DMS153 treated with DMSO at 0.1 percent for 48 hours (cell line): ENCODE measurements at regions not wholly inside any gene's neighbourhood (a gene's known extent, or its start where the extent isn't known, plus 50 kb on each side); places are given as distances from the start of the nearest gene placed in this dataset.
"Not testable (repeated sequence)": the region's sequence is repeated elsewhere in the genome, so short reads cannot be mapped to it uniquely, and the experiment has no call there.

Source experiments
- DNase-seq: peaks from one replicate; lab custom pipeline; 2025; ENCODE audit not compliant: unreplicated experiment; lab: John Stamatoyannopoulos, UW

- DNase-seq: no peak
Measured at GRCh38 chr5:173430394-173430793, 102.2 kb upstream of the STC2 start.

- DNase-seq: no peak
Measured at GRCh38 chr5:173429489-173430150, 101.4 kb upstream of the STC2 start.

- DNase-seq: no peak
Measured at GRCh38 chr5:173423452-173424117, 95.4 kb upstream of the STC2 start.

DNA sequence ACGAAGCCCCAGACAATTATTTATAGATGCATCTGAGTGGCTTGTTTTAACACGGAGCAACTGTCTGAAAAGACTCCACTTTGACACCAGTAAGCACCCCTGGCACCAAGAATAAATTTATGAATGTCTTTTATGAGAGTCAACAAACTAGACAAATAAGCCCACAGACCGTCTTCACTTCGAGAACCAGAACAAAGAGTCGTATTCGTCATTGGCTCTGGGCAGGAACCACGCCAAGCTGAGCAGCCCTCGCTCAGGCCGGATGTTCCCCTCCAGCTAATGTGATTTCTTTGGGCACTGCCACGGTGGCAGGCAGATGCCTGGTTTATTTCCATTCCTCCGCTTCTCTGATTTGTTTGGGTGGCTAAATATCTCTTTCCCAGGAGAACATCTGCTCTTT is 91.9 kb upstream of the STC2 start:
- peak; percentile 6 for DNase-seq

DNA sequence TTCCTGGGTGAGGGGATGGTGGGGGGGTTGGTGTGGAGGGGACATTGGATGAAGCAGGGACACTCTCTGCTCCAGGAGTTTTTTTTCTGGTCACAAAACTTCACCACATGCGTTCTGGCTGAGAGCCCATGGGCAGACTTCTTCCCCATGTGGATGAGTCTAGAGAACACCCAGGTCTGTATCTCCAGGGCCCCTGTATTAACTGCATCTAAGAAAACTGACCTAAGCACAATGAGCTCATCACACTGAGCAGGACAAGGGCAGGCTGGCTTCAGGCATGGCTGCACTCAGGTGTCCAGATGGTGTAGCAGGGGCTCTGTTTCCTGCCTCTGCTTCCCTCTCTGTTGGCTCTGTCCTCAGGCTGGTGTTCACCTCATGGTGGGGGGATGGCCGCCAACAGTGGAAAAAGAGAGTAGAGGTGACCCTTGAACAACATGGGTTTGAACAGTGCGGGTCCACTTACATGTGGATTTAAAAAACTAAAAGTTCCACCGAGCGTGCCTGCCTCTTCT is 85.3 kb upstream of the STC2 start:
- no peak for DNase-seq

DNA sequence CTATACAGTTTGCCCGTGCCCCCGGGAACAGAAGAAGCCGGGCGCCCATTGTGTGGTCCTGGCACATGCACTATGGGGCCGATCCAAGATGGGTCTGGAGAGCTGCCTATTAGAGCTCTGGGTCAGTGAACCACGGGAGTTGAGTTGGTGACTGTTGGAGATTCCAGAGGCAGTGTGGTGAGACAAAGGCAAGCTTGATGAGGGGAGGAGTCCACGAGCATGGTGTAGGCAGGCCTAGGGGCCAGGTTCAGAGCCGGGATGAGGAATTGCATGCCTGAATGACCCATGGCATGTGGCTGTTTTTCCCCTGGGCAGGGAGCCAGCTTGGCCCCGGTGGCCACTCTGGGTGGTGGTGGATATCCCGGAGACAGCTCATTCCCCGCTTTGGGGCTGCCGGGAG is 84.4 kb upstream of the STC2 start:
- DNase-seq: no peak

- DNase-seq: no peak
Measured at GRCh38 chr5:173411791-173412555, 83.8 kb upstream of the STC2 start.

DNA sequence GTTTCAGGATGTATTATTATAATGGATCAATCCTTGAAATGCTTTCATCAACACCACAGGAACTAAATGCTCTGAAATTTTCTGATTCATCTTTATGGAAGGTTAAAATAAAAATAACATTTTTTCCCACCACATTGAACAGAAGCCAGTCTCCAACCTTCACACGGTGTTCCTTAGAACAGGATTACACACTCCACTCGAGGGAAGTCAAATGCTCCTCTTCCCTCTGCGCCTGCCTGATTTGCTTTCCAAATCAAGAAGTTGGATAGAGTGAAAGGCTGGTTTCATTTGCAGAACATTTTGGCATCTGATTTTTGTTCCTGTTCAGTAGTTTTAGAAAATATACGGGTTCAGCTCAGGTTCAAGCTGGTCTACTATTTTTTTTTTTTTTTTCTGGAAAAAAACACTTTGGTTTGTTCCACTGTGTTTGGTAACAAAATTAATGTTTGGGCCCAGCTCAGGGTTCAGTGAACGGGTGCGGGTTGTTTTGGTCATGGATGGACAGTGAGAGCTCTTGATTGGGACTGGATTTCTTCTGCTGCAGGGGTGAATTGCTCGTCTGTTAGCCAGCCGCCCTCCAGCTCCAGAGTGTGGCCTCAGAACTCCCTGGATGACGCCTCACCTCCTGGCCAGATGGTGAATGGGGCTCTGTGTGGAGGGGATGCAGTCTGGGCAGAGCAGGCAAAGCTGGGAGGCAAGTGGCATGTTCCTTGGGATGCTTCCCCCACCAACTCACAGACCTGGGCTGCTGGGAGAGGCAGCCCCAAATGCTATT is 82.4 kb upstream of the STC2 start:
- no peak for DNase-seq

GRCh38 chr5:173408946-173409345 is 80.7 kb upstream of the STC2 start:
- no peak for DNase-seq

GRCh38 chr5:173399851-173400250 is 71.6 kb upstream of the STC2 start:
- no peak for DNase-seq

DNA sequence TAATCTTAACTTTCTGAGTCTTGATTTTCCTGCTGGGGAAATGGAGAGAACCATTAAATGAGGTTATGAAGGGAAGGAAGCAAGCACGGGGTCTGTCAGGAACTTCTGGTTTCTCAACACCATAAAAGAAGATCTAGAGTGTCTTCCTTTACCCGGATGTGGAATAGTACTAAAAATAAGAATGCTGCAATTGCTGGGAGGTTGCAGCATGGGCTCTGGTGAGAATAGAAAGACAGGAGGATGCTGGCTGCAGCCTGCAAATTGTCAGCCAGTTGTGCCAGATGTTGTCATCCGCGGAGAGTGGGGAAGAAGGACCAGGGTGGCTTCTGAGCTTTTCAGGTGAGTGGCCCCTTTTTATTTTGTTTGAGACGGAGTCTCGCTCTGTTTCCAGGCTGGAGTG is 69.3 kb upstream of the STC2 start:
- no peak for DNase-seq

- no peak for DNase-seq
Measured at GRCh38 chr5:173396311-173396993, 68.2 kb upstream of the STC2 start.

GRCh38 chr5:173395933-173396308 is 67.7 kb upstream of the STC2 start:
- no peak for DNase-seq

- DNase-seq: no peak
Measured at GRCh38 chr5:173395257-173395932, 67.2 kb upstream of the STC2 start.

DNA sequence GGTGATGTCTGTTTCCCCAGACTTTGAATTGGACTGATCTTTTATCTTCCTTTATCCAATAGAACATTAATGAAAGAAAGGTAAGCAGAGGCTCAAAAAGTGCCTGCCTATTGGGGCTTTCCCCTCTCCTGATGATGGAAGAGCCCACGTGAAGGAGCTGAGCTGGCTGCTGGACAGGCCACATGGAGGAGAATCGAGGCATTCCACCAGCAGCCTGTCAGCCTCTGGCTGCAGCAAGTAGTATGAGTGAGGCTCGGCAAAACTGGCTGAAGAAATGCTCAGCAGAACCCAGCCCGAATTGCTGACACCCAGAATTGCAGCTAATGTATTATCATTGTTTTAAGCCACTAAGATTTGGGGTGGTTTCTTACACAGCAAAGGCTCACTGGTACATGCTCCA is 66.5 kb upstream of the STC2 start:
- no peak for DNase-seq

DNA sequence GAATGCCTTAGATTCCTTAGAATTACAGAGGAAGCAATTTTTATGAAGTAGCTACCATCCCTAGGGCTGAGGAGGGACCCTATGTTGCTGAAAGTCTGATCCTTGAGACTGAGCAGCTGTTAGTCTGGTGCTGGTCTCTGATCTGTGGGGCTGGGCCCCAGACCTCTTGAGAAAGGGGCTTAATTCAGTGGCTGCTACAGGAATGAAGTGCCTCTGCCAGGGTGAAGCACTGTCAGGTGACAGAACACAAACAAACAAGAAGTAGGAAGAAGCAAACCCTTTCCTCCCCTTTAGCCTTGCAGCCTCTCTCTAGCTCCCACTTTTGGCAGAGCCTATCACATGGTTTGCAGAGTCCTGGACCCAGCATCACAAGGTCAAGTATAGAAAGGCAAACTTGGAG is 64.0 kb upstream of the STC2 start:
- DNase-seq: no peak

GRCh38 chr5:173391031-173391430 is 62.8 kb upstream of the STC2 start:
- no peak for DNase-seq

- DNase-seq: not testable (repeated sequence)
Measured at GRCh38 chr5:173387293-173387692, 59.1 kb upstream of the STC2 start.

- DNase-seq: no peak
Measured at GRCh38 chr5:173385832-173386360, 57.7 kb upstream of the STC2 start.

- DNase-seq: no peak
Measured at GRCh38 chr5:173383711-173384110, 55.5 kb upstream of the STC2 start.
